ENCODE measurements at regions not wholly inside any gene's neighbourhood (a gene's known extent, or its start where the extent isn't known, plus 50 kb on each side); places are given as distances from the start of the nearest gene placed in this dataset.

- DNase-seq: no peak
These were observed 455.4 kb downstream of the EBF1 start for GRCh38 chr5:158644301-158644700.

- no peak for DNase-seq
These were observed 455.9 kb downstream of the EBF1 start for GRCh38 chr5:158643840-158644239.

GRCh38 chr5:158642879-158643278 is 456.8 kb downstream of the EBF1 start:
- DNase-seq: no peak

- DNase-seq: no peak
These were observed 458.7 kb downstream of the EBF1 start for GRCh38 chr5:158641016-158641415.

- no peak for DNase-seq
These were observed 459.1 kb downstream of the EBF1 start for GRCh38 chr5:158640593-158640980.

- no peak for DNase-seq
These were observed 459.7 kb downstream of the EBF1 start for GRCh38 chr5:158639881-158640592.

GRCh38 chr5:158638396-158638795 is 461.3 kb downstream of the EBF1 start:
- no peak for DNase-seq

- no peak for DNase-seq
These were observed 462.7 kb downstream of the EBF1 start for GRCh38 chr5:158637039-158637438.

GRCh38 chr5:158635565-158635964 is 464.2 kb downstream of the EBF1 start:
- DNase-seq: no peak

- no peak for DNase-seq
These were observed 465.0 kb downstream of the EBF1 start for GRCh38 chr5:158634714-158635113.

GRCh38 chr5:158629591-158630312 is 470.0 kb downstream of the EBF1 start:
- DNase-seq: peak; percentile 93

GRCh38 chr5:158626718-158627117 is 473.0 kb downstream of the EBF1 start:
- DNase-seq: no peak

GRCh38 chr5:158623971-158624370 is 475.7 kb downstream of the EBF1 start:
- no peak for DNase-seq

GRCh38 chr5:158621391-158621790 is 478.3 kb downstream of the EBF1 start:
- DNase-seq: peak; percentile 35

- no peak for DNase-seq
These were observed 480.5 kb downstream of the EBF1 start for GRCh38 chr5:158619083-158619788.

GRCh38 chr5:158618256-158618655 is 481.5 kb downstream of the EBF1 start:
- DNase-seq: no peak

- DNase-seq: no peak
These were observed 483.0 kb downstream of the EBF1 start for GRCh38 chr5:158616707-158617106.

GRCh38 chr5:158614951-158615350 is 484.8 kb downstream of the EBF1 start:
- DNase-seq: no peak

GRCh38 chr5:158611581-158611980 is 488.1 kb downstream of the EBF1 start:
- no peak for DNase-seq

GRCh38 chr5:158610051-158610415 is 489.7 kb downstream of the EBF1 start:
- no peak for DNase-seq

- DNase-seq: no peak
These were observed 490.2 kb downstream of the EBF1 start for GRCh38 chr5:158609333-158610050.

GRCh38 chr5:158607088-158607487 is 492.6 kb downstream of the EBF1 start:
- DNase-seq: no peak

GRCh38 chr5:158606233-158606632 is 493.5 kb downstream of the EBF1 start:
- DNase-seq: no peak
